Lower lobe of right lung (tissue), 2 donors: ENCODE measurements at regions not wholly inside any gene's neighbourhood (a gene's known extent, or its start where the extent isn't known, plus 50 kb on each side); places are given as distances from the start of the nearest gene placed in this dataset.

Source experiments
- ATAC-seq, 2 donors: fragments of 200-7000 bp; cut with Tn5 transposase; one replicate each; pipeline ENCODE4 v1.9.1; 2020 to 2022; ENCODE audit warnings: mild to moderate bottlenecking in 2 of 2, moderate library complexity in 2 of 2
- DNase-seq: peaks from one replicate; pipeline ENCODE4 v3.0.0-alpha.2; 2020
- H3K27ac ChIP-seq: fragments of 200-600 bp; one replicate; pipeline ENCODE4 v1.8.0; 2022
- H3K27me3 ChIP-seq: fragments of 200-600 bp; one replicate; pipeline ENCODE4 v1.8.0; 2022; ENCODE audit warnings: low read depth
- H3K36me3 ChIP-seq: fragments of 200-600 bp; one replicate; pipeline ENCODE4 v1.8.0; 2022; ENCODE audit warnings: mild to moderate bottlenecking
- H3K4me1 ChIP-seq: fragments of 200-600 bp; one replicate; pipeline ENCODE4 v1.8.0; 2022
- H3K4me3 ChIP-seq: fragments of 200-600 bp; one replicate; pipeline ENCODE4 v1.8.0; 2022; ENCODE audit warnings: mild to moderate bottlenecking
- H3K9me3 ChIP-seq: fragments of 200-600 bp; one replicate; pipeline ENCODE4 v1.8.0; 2022
- CTCF ChIP-seq: fragments of 200-600 bp; IDR thresholded peaks from one replicate; pipeline ENCODE4 v1.8.0; 2022; ENCODE audit warnings: antibody characterized with exemption, mild to moderate bottlenecking
- intact Hi-C: fragments of 100-400 bp; cut with DNase I; formaldehyde crosslinking; loops from one replicate; pipeline ENCODE4 v1.11.0; 2022
- donor health status: DM: no; HTN: yes; CAD: no; lungs with severe emphysema.

- TF ChIP-seq CTCF: no peak
- H3K36me3 ChIP-seq: no peaks in the 10 kb centered on the region
- ATAC-seq (no peak), DNase-seq (no peak)
- H3K4me1 ChIP-seq: no peaks in the 10 kb centered on the region
- intact Hi-C loops: no loop called here
- no peak overlapping the region for H3K4me3 ChIP-seq
- H3K27me3 ChIP-seq: no peaks in the 10 kb centered on the region
- H3K27ac ChIP-seq: no peak overlapping the region
- no peaks in the 10 kb centered on the region for H3K9me3 ChIP-seq
Measured at GRCh38 chr2:120791243-120791961, 55.7 kb downstream of the GLI2 start.

- H3K27ac ChIP-seq: no peak overlapping the region
- ATAC-seq: no peak
Measured at GRCh38 chr2:120791962-120792297, 56.3 kb downstream of the GLI2 start.

GRCh38 chr2:120793682-120794403, 58.2 kb downstream of the GLI2 start:
- TF ChIP-seq CTCF: no peak
- Histone ChIP-seq H3K27me3 (no peaks in the 10 kb centered on the region), H3K27ac (no peak overlapping the region), H3K4me3 (no peak overlapping the region), H3K36me3 (no peaks in the 10 kb centered on the region), H3K4me1 (no peaks in the 10 kb centered on the region), H3K9me3 (no peaks in the 10 kb centered on the region)
- DNase-seq: no peak
- intact Hi-C loops: no loop called here
- ATAC-seq: no peak

More at GRCh38 chr2:120791962-120792297, 56.3 kb downstream of the GLI2 start:
- Histone ChIP-seq H3K27me3 (no peaks in the 10 kb centered on the region), H3K4me1 (no peaks in the 10 kb centered on the region), H3K36me3 (no peaks in the 10 kb centered on the region), H3K4me3 (no peak overlapping the region), H3K9me3 (no peaks in the 10 kb centered on the region)
- intact Hi-C loops: no loop called here
- no peak for TF ChIP-seq CTCF
- no peak for DNase-seq

- H3K4me3 ChIP-seq: no peak overlapping the region
- no peaks in the 10 kb centered on the region for H3K4me1 ChIP-seq
- H3K27ac ChIP-seq: no peak overlapping the region
- DNase-seq (no peak), ATAC-seq (no peak)
- H3K27me3 ChIP-seq: no peaks in the 10 kb centered on the region
- intact Hi-C loops: no loop called here
- H3K36me3 ChIP-seq: no peaks in the 10 kb centered on the region
- no peaks in the 10 kb centered on the region for H3K9me3 ChIP-seq
- no peak for TF ChIP-seq CTCF
Measured at GRCh38 chr2:120794716-120795115, 59.0 kb downstream of the GLI2 start.

GRCh38 chr2:120796094-120796493, 60.4 kb downstream of the GLI2 start:
- H3K9me3 ChIP-seq: no peaks in the 10 kb centered on the region
- ATAC-seq: no peak
- H3K4me1 ChIP-seq: no peaks in the 10 kb centered on the region
- no peak overlapping the region for H3K27ac ChIP-seq
- no peaks in the 10 kb centered on the region for H3K27me3 ChIP-seq
- intact Hi-C loops: no loop called here
- H3K4me3 ChIP-seq: no peak overlapping the region
- no peak for DNase-seq
- TF ChIP-seq CTCF: no peak
- H3K36me3 ChIP-seq: no peaks in the 10 kb centered on the region
